ENCODE measurements at regions not wholly inside any gene's neighbourhood (a gene's known extent, or its start where the extent isn't known, plus 50 kb on each side); places are given as distances from the start of the nearest gene placed in this dataset.
"Not testable (repeated sequence)": the region's sequence is repeated elsewhere in the genome, so short reads cannot be mapped to it uniquely, and the experiment has no call there.

DNA sequence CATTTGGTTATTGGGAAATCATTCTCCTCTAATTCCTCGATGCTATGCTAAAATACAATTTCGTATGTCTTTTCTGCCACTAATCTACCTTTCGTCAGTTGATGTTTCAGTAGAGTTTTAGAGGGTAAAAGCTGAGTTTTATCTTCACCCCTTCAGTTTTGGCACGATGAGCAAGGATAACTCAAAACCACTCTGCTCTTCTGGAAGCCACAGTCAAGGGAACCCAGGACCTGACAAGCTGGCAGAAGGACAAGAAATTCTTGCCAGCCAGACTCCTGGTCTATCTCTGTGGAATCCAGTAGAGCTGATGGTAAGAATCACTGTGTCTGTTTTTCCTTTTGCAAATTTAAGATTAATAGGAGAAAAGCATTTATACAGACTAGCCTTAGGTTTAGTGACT lies 414.4 kb upstream of the LRRC3B start:
- 79 to 90% (median 85%) methylated on average over 4 of the region's 4 CpGs for WGBS, 5 donors
- Histone ChIP-seq H3K4me1 (no peaks in the 10 kb centered on the region), H3K4me3 (no peak overlapping the region), H3K27ac (no peak overlapping the region), H3K36me3 (no peaks in the 10 kb centered on the region), H3K27me3 (no peaks in the 10 kb centered on the region), H3K9me3 (peaks cover 0 to 12% (median 5%) of the 10 kb centered on the region in 4 donors)
- TF ChIP-seq POLR2A (IDR thresholded peaks at IDR 0.05) (no peak), POLR2AphosphoS5 (IDR thresholded peaks at IDR 0.05) (no peak), EP300 (IDR thresholded peaks at IDR 0.05) (no peak)
- TF ChIP-seq, protein P1, sequence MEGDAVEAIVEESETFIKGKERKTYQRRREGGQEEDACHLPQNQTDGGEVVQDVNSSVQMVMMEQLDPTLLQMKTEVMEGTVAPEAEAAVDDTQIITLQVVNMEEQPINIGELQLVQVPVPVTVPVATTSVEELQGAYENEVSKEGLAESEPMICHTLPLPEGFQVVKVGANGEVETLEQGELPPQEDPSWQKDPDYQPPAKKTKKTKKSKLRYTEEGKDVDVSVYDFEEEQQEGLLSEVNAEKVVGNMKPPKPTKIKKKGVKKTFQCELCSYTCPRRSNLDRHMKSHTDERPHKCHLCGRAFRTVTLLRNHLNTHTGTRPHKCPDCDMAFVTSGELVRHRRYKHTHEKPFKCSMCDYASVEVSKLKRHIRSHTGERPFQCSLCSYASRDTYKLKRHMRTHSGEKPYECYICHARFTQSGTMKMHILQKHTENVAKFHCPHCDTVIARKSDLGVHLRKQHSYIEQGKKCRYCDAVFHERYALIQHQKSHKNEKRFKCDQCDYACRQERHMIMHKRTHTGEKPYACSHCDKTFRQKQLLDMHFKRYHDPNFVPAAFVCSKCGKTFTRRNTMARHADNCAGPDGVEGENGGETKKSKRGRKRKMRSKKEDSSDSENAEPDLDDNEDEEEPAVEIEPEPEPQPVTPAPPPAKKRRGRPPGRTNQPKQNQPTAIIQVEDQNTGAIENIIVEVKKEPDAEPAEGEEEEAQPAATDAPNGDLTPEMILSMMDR (IDR thresholded peaks at IDR 0.05): no peak
- intact Hi-C loops (cut with DNase I; ENCODE audit: low total_unique reads): no loop called here
- no peak for DNase-seq

DNA sequence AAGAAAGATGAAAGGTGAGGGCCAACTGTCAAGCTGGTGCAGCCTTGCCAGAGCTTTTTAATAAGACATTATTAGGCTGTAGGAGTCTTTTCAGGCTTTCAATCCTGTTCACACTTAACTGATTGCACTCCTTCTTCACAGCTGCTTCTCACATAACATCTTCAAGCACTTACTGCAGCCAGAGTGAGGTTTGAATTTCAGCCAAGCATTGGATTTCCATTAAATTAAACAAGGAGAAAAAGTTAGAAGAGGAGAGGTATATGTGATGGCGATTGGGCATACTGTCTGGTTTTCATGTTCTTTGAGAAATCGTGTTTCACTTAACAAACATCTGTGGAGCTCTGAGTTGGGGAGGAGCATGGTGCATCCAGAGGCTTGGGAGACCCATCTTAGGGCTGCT lies 392.8 kb upstream of the LRRC3B start:
- no peaks in the 10 kb centered on the region for H3K27me3 ChIP-seq
- no peak overlapping the region for H3K4me3 ChIP-seq
- TF ChIP-seq POLR2A (IDR thresholded peaks at IDR 0.05) (no peak), EP300 (IDR thresholded peaks at IDR 0.05) (no peak), POLR2AphosphoS5 (IDR thresholded peaks at IDR 0.05) (no peak)
- TF ChIP-seq, protein P1 (IDR thresholded peaks at IDR 0.05): no peak
- 62 to 78% (median 72%) methylated on average over 2 of the region's 2 CpGs for WGBS, 5 donors
- intact Hi-C loops (cut with DNase I; ENCODE audit: low total_unique reads): no loop called here
- H3K9me3 ChIP-seq: no peaks in the 10 kb centered on the region
- no peak overlapping the region for H3K27ac ChIP-seq
- no peaks in the 10 kb centered on the region for H3K4me1 ChIP-seq
- no peaks in the 10 kb centered on the region for H3K36me3 ChIP-seq
- no peak for DNase-seq

DNA sequence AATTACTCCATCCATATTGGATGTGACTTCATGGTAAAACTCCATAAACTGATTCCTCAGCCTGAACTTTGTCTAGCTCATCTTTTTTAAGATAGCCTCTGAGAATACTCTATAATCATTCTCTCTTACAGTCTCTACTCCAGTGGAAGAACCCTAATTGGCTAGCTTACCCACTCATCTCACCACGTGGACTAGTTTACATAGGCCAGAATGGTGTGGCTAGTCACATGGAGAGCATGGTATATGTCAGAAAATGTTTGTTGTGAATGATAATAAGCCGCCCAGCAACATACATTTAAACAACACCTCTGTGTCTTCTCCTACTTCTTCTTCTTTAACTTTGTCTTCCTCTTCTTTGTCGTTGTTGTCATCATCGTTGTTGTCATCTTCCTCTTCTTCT lies 389.2 kb upstream of the LRRC3B start:
- 82 to 89% (median 84%) methylated on average over 4 of the region's 4 CpGs for WGBS, 5 donors
- no peaks in the 10 kb centered on the region for H3K36me3 ChIP-seq
- no peak overlapping the region for H3K4me3 ChIP-seq
- no peak overlapping the region for H3K27ac ChIP-seq
- DNase-seq: no peak
- no peaks in the 10 kb centered on the region for H3K4me1 ChIP-seq
- no peaks in the 10 kb centered on the region for H3K9me3 ChIP-seq
- intact Hi-C loops (cut with DNase I; ENCODE audit: low total_unique reads): no loop called here
- no peaks in the 10 kb centered on the region for H3K27me3 ChIP-seq
- TF ChIP-seq POLR2A (IDR thresholded peaks at IDR 0.05) (no peak), POLR2AphosphoS5 (IDR thresholded peaks at IDR 0.05) (no peak), EP300 (IDR thresholded peaks at IDR 0.05) (no peak)
- TF ChIP-seq, protein P1 (IDR thresholded peaks at IDR 0.05): no peak

DNA sequence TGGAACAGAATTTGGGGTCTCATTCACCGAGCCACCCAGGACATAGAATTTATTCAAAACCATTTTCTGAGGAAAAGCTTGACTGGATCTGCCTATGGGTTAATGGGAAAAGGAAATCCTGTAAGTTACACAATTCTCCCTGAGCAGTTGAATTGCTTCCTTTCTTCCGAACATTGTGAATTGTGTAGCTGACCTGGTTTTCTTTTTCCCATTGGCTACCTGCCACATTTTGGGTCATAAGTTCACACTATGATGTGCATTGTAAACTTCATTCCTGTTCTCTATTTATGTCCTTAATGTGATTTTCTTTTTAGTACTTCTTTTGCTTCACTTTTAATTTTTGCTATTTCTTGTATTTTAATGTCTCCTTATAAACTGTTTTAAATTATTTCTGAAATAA lies 386.0 kb upstream of the LRRC3B start:
- no peaks in the 10 kb centered on the region for H3K36me3 ChIP-seq
- H3K4me3 ChIP-seq: no peak overlapping the region
- H3K27ac ChIP-seq: no peak overlapping the region
- DNase-seq: peak in 1 of 2 donors; percentile 65
- no peaks in the 10 kb centered on the region for H3K9me3 ChIP-seq
- intact Hi-C loops (cut with DNase I; ENCODE audit: low total_unique reads): no loop called here
- no peaks in the 10 kb centered on the region for H3K4me1 ChIP-seq
- WGBS, 5 donors: 41 to 65% (median 50%) methylated on average over 2 of the region's 2 CpGs
- TF ChIP-seq POLR2AphosphoS5 (IDR thresholded peaks at IDR 0.05) (peak in 1 of 3 donors; percentile 8), POLR2A (IDR thresholded peaks at IDR 0.05) (no peak)
- H3K27me3 ChIP-seq: no peaks in the 10 kb centered on the region

DNA sequence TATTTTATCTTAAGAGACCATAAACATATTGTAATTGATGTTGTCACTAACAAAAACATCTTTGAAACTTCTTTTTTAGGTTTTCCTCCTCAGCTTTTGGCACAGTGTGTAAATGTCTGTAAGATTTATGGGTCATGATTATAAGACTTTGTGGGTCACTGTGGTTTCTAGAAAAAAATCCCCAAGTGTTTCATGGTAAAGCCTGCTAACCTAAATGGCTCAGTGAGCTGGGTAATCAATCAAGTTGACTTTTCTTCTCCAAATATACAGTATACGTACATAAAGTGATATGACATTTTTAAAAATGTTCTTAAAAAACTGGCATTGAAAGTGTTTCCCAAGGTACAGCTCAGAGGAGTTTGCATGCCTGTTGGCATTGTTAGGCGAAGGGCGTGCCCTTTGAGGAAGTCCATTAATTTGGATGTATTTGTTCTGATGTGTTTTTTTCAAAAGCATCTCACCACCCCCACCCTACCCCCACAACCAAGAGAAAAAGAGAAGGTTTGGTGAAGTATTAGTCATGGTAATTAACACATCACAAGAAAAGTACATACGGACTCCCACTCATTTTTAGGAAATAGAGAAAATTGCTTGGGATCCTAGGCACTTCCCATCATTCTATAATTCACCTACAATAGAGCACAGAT lies 385.4 kb upstream of the LRRC3B start:
- no peak for TF ChIP-seq POLR2A (IDR thresholded peaks at IDR 0.05)
- no peak for TF ChIP-seq EP300 (IDR thresholded peaks at IDR 0.05)
- TF ChIP-seq, protein P1 (IDR thresholded peaks at IDR 0.05): no peak
- no peak for TF ChIP-seq POLR2AphosphoS5 (IDR thresholded peaks at IDR 0.05)
- intact Hi-C loops (cut with DNase I; ENCODE audit: low total_unique reads): no loop called here
- no peaks in the 10 kb centered on the region for H3K36me3 ChIP-seq
- H3K27ac ChIP-seq: no peak overlapping the region
- H3K9me3 ChIP-seq: no peaks in the 10 kb centered on the region
- H3K4me1 ChIP-seq: no peaks in the 10 kb centered on the region
- H3K4me3 ChIP-seq: no peak overlapping the region
- peak in 1 of 2 donors; percentile 16 for DNase-seq
- H3K27me3 ChIP-seq: no peaks in the 10 kb centered on the region
- 45 to 68% (median 63%) methylated on average over 4 of the region's 4 CpGs for WGBS, 5 donors

DNA sequence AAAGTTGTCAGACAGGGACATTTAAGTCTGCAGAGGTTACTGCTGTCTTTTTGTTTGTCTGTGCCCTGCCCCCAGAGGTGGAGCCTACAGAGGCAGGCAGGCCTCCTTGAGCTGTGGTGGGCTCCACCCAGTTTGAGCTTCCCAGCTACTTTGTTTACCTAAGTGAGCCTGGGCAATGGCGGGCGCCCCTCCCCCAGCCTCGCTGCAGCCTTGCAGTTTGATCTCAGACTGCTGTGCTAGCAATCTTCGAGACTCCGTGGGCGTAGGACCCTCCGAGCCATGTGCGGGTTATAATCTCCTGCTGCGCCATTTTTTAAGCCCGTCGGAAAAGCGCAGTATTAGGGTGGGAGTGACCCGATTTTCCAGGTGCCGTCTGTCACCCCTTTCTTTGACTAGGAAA lies 378.0 kb upstream of the LRRC3B start:
- 69 to 93% (median 93%) methylated on average over 12 to 14 of the region's 14 CpGs for WGBS, 5 donors
- not testable (repeated sequence) for DNase-seq

More for the DNA sequence above, 378.0 kb upstream of the LRRC3B start:
- H3K27me3 ChIP-seq; intact Hi-C loops (cut with DNase I; ENCODE audit: low total_unique reads); H3K36me3 ChIP-seq; H3K4me1 ChIP-seq; H3K27ac ChIP-seq; H3K4me3 ChIP-seq; H3K9me3 ChIP-seq: not testable (repeated sequence)

Measured in stomach (tissue), 8 donors.